ENCODE measurements at regions not wholly inside any gene's neighbourhood (a gene's known extent, or its start where the extent isn't known, plus 50 kb on each side); places are given as distances from the start of the nearest gene placed in this dataset.
"Not testable (repeated sequence)": the region's sequence is repeated elsewhere in the genome, so short reads cannot be mapped to it uniquely, and the experiment has no call there.

- Histone ChIP-seq H3K36me3 (no peaks in the 10 kb centered on the region), H3K27me3 (no peaks in the 10 kb centered on the region), H3K9me3 (peaks cover 0 to 2% (median 0%) of the 10 kb centered on the region in 4 donors), H3K4me3 (no peak overlapping the region), H3K27ac (no peak overlapping the region), H3K4me1 (no peaks in the 10 kb centered on the region)
- DNase-seq (ENCODE audit: low spot score in 2 of 2), result no peak
- no peak for TF ChIP-seq EP300 (IDR thresholded peaks at IDR 0.05)
- no peak for TF ChIP-seq CTCF (IDR thresholded peaks at IDR 0.05)
- no peak for TF ChIP-seq POLR2A (IDR thresholded peaks at IDR 0.05)
- 69 to 75% methylated on average over 5 of the region's 5 CpGs for WGBS, 2 donors
These were observed 806.1 kb upstream of the LRATD1 start for GRCh38 chr2:13826314-13826853.

DNA sequence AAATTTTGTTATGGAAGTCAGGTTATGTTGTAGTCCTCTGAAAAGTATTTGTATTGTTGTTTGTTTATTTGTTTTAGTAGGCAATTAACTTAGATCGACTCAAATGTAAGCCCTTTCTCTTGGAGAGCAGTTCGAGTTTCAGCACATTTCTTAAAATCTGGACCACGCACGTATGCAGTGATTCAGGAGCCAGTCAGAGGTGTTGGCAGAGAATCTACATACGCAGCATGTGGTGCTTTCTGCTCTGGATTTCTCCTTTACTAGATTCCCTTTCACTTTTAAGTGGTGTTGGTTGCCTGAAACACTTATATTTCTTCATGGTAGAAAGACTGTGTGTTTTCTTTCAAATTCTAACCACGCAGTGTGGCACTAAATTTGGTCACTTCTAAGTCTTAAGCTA lies 773.9 kb upstream of the LRATD1 start:
- Histone ChIP-seq H3K4me3 (no peak overlapping the region), H3K4me1 (no peaks in the 10 kb centered on the region), H3K9me3 (no peaks in the 10 kb centered on the region), H3K36me3 (no peaks in the 10 kb centered on the region), H3K27ac (no peak overlapping the region), H3K27me3 (no peaks in the 10 kb centered on the region)
- DNase-seq (ENCODE audit: low spot score in 2 of 2), result no peak
- WGBS, 2 donors, result 75 to 82% methylated on average over 6 of the region's 6 CpGs
- TF ChIP-seq CTCF (IDR thresholded peaks at IDR 0.05) (no peak), POLR2A (IDR thresholded peaks at IDR 0.05) (no peak), EP300 (IDR thresholded peaks at IDR 0.05) (no peak)

DNA sequence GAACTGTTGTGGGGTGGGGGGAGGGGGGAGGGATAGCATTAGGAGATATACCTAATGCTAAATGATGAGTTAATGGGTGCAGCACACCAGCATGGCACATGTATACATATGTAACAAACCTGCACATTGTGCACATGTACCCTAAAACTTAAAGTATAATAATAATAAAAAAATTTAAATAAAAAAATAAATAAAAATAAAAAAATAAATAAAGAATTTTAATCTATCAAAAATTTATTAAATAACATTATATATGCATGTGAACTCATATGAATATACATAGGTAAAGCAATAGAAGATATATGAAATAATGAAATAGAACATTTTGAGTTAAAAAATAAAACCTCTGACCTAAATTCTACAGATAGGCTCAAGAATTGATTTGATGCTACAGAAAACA lies 764.2 kb upstream of the LRATD1 start:
- not testable (repeated sequence) for H3K36me3 ChIP-seq; H3K27ac ChIP-seq; H3K27me3 ChIP-seq; DNase-seq (ENCODE audit: low spot score in 2 of 2); H3K9me3 ChIP-seq; H3K4me1 ChIP-seq; H3K4me3 ChIP-seq

- no peaks in the 10 kb centered on the region for H3K27me3 ChIP-seq
- H3K36me3 ChIP-seq, result no peaks in the 10 kb centered on the region
- H3K27ac ChIP-seq, result no peak overlapping the region
- 31 to 40% methylated on average over 10 of the region's 10 CpGs for WGBS, 2 donors
- no peaks in the 10 kb centered on the region for H3K9me3 ChIP-seq
- TF ChIP-seq EP300 (IDR thresholded peaks at IDR 0.05) (no peak), CTCF (IDR thresholded peaks at IDR 0.05) (no peak), POLR2A (IDR thresholded peaks at IDR 0.05) (no peak)
- no peak for DNase-seq (ENCODE audit: low spot score in 2 of 2)
- H3K4me1 ChIP-seq, result no peaks in the 10 kb centered on the region
- H3K4me3 ChIP-seq, result no peak overlapping the region
These were observed 756.0 kb upstream of the LRATD1 start for GRCh38 chr2:13876491-13877037.

GRCh38 chr2:13877571-13877970 lies 754.9 kb upstream of the LRATD1 start:
- TF ChIP-seq EP300 (IDR thresholded peaks at IDR 0.05), result no peak
- TF ChIP-seq POLR2A (IDR thresholded peaks at IDR 0.05), result no peak
- no peak for TF ChIP-seq CTCF (IDR thresholded peaks at IDR 0.05)
- H3K27ac ChIP-seq, result no peak overlapping the region
- WGBS, 2 donors, result 88 to 91% methylated on average over 2 of the region's 2 CpGs
- no peak for DNase-seq (ENCODE audit: low spot score in 2 of 2)
- no peaks in the 10 kb centered on the region for H3K27me3 ChIP-seq
- no peaks in the 10 kb centered on the region for H3K9me3 ChIP-seq
- H3K4me1 ChIP-seq, result no peaks in the 10 kb centered on the region
- no peak overlapping the region for H3K4me3 ChIP-seq
- H3K36me3 ChIP-seq, result no peaks in the 10 kb centered on the region

Data from tibial nerve (tissue), 4 donors.